BE2C (cell line): ENCODE measurements at regions not wholly inside any gene's neighbourhood (a gene's known extent, or its start where the extent isn't known, plus 50 kb on each side); places are given as distances from the start of the nearest gene placed in this dataset.

ENCODE experiments used
- DNase-seq: peaks from one replicate; pipeline ENCODE4 v3.0.0-alpha.2; 2020
- H3K27me3 ChIP-seq: fragments of 250-450 bp; sonication (Bioruptor Pico); 2 replicates; pipeline ENCODE4 v1.5.1; 2020; ENCODE audit warnings: mild to moderate bottlenecking
- H3K36me3 ChIP-seq: fragments of 250-450 bp; sonication (Bioruptor Pico); 2 replicates; pipeline ENCODE4 v1.5.1; 2020; ENCODE audit warnings: mild to moderate bottlenecking
- H3K4me1 ChIP-seq: fragments of 250-450 bp; sonication (Bioruptor Pico); 2 replicates; pipeline ENCODE4 v1.5.1; 2020
- H3K4me3 ChIP-seq: 2 replicates; pipeline ENCODE4 v1.5.1; 2011; ENCODE audit warnings: low read depth, low read length
- H3K9me3 ChIP-seq: fragments of 250-450 bp; sonication (Bioruptor Pico); 2 replicates; pipeline ENCODE4 v1.5.1; 2020
- CTCF ChIP-seq: IDR thresholded peaks from 2 replicates; pipeline ENCODE4 v1.5.1; 2012; ENCODE audit warnings: mild to moderate bottlenecking, low read depth, low read length

- Histone ChIP-seq H3K27me3 (no peaks in the 10 kb centered on the region), H3K9me3 (no peaks in the 10 kb centered on the region), H3K4me1 (no peaks in the 10 kb centered on the region), H3K36me3 (no peaks in the 10 kb centered on the region), H3K4me3 (no peak overlapping the region)
- DNase-seq: no peak
- TF ChIP-seq CTCF: no peak
Measured at GRCh38 chr4:71976523-71976922, 55.3 kb upstream of the NPFFR2 start.

GRCh38 chr4:71978210-71978835, 53.5 kb upstream of the NPFFR2 start:
- no peaks in the 10 kb centered on the region for H3K36me3 ChIP-seq
- H3K9me3 ChIP-seq: no peaks in the 10 kb centered on the region
- H3K27me3 ChIP-seq: no peaks in the 10 kb centered on the region
- H3K4me1 ChIP-seq: no peaks in the 10 kb centered on the region
- no peak for TF ChIP-seq CTCF
- no peak for DNase-seq
- H3K4me3 ChIP-seq: no peak overlapping the region

GRCh38 chr4:71980976-71981375, 50.8 kb upstream of the NPFFR2 start:
- H3K27me3 ChIP-seq: no peaks in the 10 kb centered on the region
- H3K36me3 ChIP-seq: no peaks in the 10 kb centered on the region
- DNase-seq: no peak
- H3K4me1 ChIP-seq: no peaks in the 10 kb centered on the region
- no peaks in the 10 kb centered on the region for H3K9me3 ChIP-seq
- no peak for TF ChIP-seq CTCF
- H3K4me3 ChIP-seq: no peak overlapping the region
